ENCODE measurements at regions not wholly inside any gene's neighbourhood (a gene's known extent, or its start where the extent isn't known, plus 50 kb on each side); places are given as distances from the start of the nearest gene placed in this dataset.

DNA sequence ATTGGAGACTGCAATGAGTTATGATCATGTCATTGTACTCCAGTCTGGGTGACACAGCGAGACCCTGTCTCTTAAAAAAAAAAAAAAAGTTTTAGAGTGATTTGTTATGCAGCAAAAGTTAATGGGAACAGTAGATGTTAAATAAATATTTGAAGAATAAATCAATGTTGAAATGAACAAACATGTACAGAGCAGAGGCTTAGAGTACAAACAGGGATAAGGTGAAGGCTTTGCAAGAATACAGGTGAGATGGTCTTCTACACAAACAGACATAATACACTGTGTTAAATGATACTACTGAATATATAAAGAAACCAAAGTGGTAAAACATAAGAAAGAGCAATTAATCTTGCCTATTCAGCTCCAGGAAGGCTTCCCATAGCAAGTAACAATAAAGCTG is 265.4 kb downstream of the CNTN3 start:
- Mint-ChIP-seq H3K9me3 (no peaks in the 10 kb centered on the region), H3K27me3 (ENCODE audit: low read depth) (no peaks in the 10 kb centered on the region), H3K27ac (ENCODE audit: unreplicated experiment) (no peak overlapping the region), H3K36me3 (ENCODE audit: low read depth) (no peaks in the 10 kb centered on the region), H3K4me3 (no peak overlapping the region), H3K4me1 (no peaks in the 10 kb centered on the region)
- no peak for DNase-seq (ENCODE audit: low read depth, low spot score)
- TF ChIP-seq, protein P1, sequence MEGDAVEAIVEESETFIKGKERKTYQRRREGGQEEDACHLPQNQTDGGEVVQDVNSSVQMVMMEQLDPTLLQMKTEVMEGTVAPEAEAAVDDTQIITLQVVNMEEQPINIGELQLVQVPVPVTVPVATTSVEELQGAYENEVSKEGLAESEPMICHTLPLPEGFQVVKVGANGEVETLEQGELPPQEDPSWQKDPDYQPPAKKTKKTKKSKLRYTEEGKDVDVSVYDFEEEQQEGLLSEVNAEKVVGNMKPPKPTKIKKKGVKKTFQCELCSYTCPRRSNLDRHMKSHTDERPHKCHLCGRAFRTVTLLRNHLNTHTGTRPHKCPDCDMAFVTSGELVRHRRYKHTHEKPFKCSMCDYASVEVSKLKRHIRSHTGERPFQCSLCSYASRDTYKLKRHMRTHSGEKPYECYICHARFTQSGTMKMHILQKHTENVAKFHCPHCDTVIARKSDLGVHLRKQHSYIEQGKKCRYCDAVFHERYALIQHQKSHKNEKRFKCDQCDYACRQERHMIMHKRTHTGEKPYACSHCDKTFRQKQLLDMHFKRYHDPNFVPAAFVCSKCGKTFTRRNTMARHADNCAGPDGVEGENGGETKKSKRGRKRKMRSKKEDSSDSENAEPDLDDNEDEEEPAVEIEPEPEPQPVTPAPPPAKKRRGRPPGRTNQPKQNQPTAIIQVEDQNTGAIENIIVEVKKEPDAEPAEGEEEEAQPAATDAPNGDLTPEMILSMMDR (conservative IDR thresholded peaks at IDR 0.05), result no peak

DNA sequence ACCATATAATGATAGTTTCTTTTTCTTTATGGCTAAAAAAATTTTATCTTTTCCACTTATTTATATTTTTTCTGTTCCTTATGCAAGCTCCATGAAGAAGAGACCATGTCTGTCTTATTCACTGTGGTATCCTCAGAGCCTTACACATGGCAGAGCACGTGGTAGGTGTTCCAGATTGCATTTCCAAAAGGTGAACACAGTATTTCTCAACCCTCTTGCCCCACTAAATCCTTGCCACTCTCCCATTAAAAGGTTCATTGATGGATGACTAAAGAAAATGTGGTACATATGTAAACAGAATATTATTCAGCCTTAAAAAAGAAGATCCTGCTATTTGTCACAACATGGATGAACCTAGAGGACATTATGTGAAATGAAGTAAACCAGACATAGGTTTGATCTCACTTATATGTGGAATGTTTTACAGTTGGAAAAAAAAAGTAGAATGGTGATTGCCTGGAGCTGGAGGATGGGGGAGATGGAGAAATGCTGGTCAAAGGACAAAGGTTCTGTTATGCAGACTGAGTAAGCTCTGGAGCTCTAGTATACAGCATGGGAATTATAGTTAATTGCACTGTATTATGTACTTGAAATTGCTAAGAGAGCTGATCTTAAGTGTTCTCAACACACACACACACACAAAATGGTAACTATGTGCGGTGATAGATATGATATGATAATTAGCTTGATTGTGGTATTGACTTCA is 266.7 kb downstream of the CNTN3 start:
- Mint-ChIP-seq H3K4me1 (no peaks in the 10 kb centered on the region), H3K27me3 (ENCODE audit: low read depth) (no peaks in the 10 kb centered on the region), H3K9me3 (peaks cover 2% of the 10 kb centered on the region), H3K36me3 (ENCODE audit: low read depth) (no peaks in the 10 kb centered on the region), H3K4me3 (no peak overlapping the region), H3K27ac (ENCODE audit: unreplicated experiment) (no peak overlapping the region)
- TF ChIP-seq, protein P1 (conservative IDR thresholded peaks at IDR 0.05), result no peak
- DNase-seq (ENCODE audit: low read depth, low spot score), result no peak

DNA sequence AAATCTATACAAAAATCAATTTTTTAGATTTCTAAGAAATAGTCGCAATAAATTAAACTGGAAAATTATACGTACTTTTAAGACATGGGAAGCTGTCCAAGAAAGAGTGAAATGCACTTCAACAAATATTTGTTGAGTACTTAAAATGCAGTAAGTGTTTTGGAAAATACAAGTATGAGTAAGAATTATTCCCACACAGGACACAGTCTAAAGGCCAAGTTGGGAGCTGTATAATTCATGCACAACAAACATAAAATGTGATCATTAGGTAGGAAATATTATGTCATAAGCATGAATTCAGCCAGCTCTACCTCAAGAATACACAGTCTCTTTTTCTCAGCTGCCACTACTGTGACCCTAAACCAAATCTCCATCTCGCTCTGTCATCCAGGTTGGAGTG is 267.6 kb downstream of the CNTN3 start:
- H3K9me3 Mint-ChIP-seq, result peaks cover 2% of the 10 kb centered on the region
- H3K27ac Mint-ChIP-seq (ENCODE audit: unreplicated experiment), result no peak overlapping the region
- H3K4me1 Mint-ChIP-seq, result no peaks in the 10 kb centered on the region
- TF ChIP-seq, protein P1 (conservative IDR thresholded peaks at IDR 0.05), result no peak
- DNase-seq (ENCODE audit: low read depth, low spot score), result no peak
- H3K27me3 Mint-ChIP-seq (ENCODE audit: low read depth), result no peaks in the 10 kb centered on the region
- no peak overlapping the region for H3K4me3 Mint-ChIP-seq
- H3K36me3 Mint-ChIP-seq (ENCODE audit: low read depth), result no peaks in the 10 kb centered on the region

DNA sequence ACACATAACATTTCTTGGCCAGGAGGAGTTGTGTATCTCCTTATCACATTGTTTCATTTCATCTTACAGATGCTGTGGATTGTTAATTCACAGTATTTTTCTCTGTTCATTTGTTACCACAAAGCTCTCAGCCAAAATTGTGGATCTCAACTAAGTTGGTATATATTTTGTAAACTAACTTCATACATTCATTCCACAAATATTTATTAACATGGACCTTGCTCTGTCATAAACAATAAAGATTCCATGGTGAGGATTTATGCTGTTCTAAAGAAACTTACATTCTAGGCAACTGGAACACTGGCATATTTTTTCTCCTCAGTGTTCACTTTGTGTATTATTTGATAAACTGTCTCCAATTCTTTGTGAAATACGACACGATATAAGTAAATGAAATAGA is 268.8 kb downstream of the CNTN3 start:
- TF ChIP-seq, protein P1 (conservative IDR thresholded peaks at IDR 0.05), result no peak
- Mint-ChIP-seq H3K27ac (ENCODE audit: unreplicated experiment) (no peak overlapping the region), H3K27me3 (ENCODE audit: low read depth) (no peaks in the 10 kb centered on the region), H3K4me1 (no peaks in the 10 kb centered on the region), H3K4me3 (no peak overlapping the region), H3K36me3 (ENCODE audit: low read depth) (no peaks in the 10 kb centered on the region), H3K9me3 (peaks cover 2% of the 10 kb centered on the region)
- no peak for DNase-seq (ENCODE audit: low read depth, low spot score)

DNA sequence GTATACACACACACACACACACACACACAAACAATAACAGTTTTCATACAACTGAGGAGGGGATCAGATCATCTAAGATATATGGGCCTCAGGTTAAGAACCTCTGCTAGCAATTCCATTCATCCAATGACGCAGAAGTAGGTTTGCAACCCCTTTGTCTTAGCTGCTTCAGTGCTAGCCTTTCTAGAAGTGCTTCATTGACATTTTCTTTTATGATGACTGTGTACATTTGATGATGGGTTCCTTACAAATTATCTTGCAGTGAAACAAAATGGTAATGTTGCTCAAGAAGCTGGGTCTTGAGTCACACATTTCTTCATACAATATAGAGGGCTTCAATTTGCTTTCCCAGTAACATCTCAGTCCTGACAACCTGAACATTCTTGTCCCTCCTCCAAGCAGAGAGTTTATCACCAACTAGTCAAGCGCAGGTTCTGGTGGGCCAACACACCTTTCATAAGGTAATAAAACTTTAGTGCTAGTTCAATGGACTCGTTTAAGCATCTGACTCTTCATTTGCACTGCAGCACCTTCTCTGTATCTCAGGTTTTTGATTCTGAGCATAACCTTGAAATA is 269.5 kb downstream of the CNTN3 start:
- no peak for DNase-seq (ENCODE audit: low read depth, low spot score)
- Mint-ChIP-seq H3K4me3 (no peak overlapping the region), H3K9me3 (peaks cover 2% of the 10 kb centered on the region), H3K27me3 (ENCODE audit: low read depth) (no peaks in the 10 kb centered on the region), H3K27ac (ENCODE audit: unreplicated experiment) (no peak overlapping the region), H3K36me3 (ENCODE audit: low read depth) (no peaks in the 10 kb centered on the region), H3K4me1 (no peaks in the 10 kb centered on the region)
- TF ChIP-seq, protein P1 (conservative IDR thresholded peaks at IDR 0.05), result no peak
